ENCODE measurements at regions not wholly inside any gene's neighbourhood (a gene's known extent, or its start where the extent isn't known, plus 50 kb on each side); places are given as distances from the start of the nearest gene placed in this dataset.

DNA sequence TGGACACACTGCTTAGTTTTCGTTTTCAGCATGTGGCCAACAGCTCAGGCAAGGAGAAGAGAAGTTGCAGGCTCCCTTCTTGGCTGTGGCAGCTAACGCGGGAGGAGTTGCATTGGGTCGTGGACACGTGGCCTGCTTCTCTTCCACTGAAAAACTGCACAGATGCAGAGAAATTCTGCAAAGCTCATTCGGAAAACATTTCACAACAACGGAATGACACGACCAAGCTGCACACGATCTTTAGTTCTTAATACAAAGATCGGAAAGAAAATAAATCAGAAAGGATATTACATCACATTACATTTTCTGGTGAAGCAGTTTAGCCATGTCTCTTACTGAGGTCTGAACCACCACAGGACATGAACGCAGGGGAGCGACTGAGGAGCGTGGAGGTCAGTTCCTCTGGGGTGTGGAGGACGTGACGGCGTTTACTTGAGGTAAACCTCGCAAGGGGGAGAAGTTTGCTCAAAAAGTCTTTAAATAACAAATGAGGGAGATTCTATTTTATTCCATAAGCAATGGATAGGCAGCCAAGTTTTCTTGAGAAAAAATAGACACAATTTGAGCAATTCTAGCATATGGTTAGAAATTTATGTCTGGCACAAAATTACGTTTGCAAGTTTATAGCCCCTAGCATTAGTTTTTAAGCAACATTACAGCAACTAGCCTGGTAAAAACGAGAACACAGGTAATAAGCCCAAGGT is 178.3 kb downstream of the THBS2 start:
- TF ChIP-seq YY1 (IDR thresholded peaks at IDR 0.05; ENCODE audit: low read depth): no peak
- TF ChIP-seq TEAD4 (IDR thresholded peaks at IDR 0.05): no peak
- TF ChIP-seq, protein P1, sequence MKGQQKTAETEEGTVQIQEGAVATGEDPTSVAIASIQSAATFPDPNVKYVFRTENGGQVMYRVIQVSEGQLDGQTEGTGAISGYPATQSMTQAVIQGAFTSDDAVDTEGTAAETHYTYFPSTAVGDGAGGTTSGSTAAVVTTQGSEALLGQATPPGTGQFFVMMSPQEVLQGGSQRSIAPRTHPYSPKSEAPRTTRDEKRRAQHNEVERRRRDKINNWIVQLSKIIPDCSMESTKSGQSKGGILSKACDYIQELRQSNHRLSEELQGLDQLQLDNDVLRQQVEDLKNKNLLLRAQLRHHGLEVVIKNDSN (IDR thresholded peaks at IDR 0.05): no peak
- TF ChIP-seq, protein P2, sequence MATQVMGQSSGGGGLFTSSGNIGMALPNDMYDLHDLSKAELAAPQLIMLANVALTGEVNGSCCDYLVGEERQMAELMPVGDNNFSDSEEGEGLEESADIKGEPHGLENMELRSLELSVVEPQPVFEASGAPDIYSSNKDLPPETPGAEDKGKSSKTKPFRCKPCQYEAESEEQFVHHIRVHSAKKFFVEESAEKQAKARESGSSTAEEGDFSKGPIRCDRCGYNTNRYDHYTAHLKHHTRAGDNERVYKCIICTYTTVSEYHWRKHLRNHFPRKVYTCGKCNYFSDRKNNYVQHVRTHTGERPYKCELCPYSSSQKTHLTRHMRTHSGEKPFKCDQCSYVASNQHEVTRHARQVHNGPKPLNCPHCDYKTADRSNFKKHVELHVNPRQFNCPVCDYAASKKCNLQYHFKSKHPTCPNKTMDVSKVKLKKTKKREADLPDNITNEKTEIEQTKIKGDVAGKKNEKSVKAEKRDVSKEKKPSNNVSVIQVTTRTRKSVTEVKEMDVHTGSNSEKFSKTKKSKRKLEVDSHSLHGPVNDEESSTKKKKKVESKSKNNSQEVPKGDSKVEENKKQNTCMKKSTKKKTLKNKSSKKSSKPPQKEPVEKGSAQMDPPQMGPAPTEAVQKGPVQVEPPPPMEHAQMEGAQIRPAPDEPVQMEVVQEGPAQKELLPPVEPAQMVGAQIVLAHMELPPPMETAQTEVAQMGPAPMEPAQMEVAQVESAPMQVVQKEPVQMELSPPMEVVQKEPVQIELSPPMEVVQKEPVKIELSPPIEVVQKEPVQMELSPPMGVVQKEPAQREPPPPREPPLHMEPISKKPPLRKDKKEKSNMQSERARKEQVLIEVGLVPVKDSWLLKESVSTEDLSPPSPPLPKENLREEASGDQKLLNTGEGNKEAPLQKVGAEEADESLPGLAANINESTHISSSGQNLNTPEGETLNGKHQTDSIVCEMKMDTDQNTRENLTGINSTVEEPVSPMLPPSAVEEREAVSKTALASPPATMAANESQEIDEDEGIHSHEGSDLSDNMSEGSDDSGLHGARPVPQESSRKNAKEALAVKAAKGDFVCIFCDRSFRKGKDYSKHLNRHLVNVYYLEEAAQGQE (IDR thresholded peaks at IDR 0.05; ENCODE audit: low read depth): no peak
- TF ChIP-seq CREB1 (IDR thresholded peaks at IDR 0.05; ENCODE audit: low read depth): no peak
- TF ChIP-seq FOXM1 (IDR thresholded peaks at IDR 0.05; ENCODE audit: borderline replicate concordance, low read depth): no peak
- no peak for TF ChIP-seq TCF12 (IDR thresholded peaks at IDR 0.05; ENCODE audit: low read depth)
- no peak for TF ChIP-seq NFIC (IDR thresholded peaks at IDR 0.05)
- TF ChIP-seq EGR1 (IDR thresholded peaks at IDR 0.05): no peak
- TF ChIP-seq EP300 (IDR thresholded peaks at IDR 0.05; ENCODE audit: borderline replicate concordance): no peak
- TF ChIP-seq RAD21 (IDR thresholded peaks at IDR 0.05; ENCODE audit: low read depth): no peak
- TF ChIP-seq TAF1 (IDR thresholded peaks at IDR 0.05; ENCODE audit: low read depth): no peak
- TF ChIP-seq, protein P3, sequence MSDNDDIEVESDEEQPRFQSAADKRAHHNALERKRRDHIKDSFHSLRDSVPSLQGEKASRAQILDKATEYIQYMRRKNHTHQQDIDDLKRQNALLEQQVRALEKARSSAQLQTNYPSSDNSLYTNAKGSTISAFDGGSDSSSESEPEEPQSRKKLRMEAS (IDR thresholded peaks at IDR 0.05): no peak

DNA sequence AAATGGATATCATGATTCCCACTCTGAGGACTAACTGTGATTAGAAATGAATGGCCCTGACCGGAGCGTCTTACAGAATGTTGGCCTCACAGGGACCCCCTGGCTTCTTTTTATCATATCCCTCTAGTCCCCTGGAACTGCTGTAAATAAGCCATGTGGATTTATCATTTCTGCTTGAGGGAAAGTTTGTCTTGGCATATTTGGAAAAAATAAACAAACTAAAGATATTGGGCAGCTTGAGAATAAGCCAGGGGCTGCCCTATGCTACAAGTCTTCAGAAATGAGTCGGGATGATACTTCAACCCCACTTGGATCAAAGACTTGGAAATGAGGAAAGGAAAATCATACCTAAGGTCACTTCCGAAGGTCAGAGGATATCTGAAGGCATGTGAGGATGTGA is 179.1 kb downstream of the THBS2 start:
- TF ChIP-seq YY1 (IDR thresholded peaks at IDR 0.05; ENCODE audit: low read depth): no peak
- TF ChIP-seq RAD21 (IDR thresholded peaks at IDR 0.05; ENCODE audit: low read depth): no peak
- TF ChIP-seq TEAD4 (IDR thresholded peaks at IDR 0.05): no peak
- no peak for TF ChIP-seq TCF12 (IDR thresholded peaks at IDR 0.05; ENCODE audit: low read depth)
- TF ChIP-seq, protein P3 (IDR thresholded peaks at IDR 0.05): no peak
- no peak for TF ChIP-seq TAF1 (IDR thresholded peaks at IDR 0.05; ENCODE audit: low read depth)

DNA sequence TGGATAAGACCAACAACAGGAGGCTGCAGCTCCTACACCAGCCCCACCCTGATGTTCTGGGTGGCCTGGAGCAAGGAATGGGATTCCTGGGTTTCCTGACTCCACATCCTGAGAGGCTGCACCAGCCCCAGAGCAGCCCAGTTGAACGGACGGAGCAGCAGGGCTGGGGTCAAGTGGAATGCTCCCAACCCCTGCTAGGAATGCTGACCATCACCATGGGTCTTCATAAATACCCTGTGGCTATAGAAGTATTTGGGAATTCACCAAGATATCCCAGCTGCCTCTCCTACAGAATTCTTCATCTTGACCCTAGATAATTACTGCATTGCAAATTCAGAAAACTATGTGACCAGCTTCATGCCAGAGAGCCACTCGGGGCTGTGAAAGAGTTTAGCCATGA is 180.3 kb downstream of the THBS2 start:
- TF ChIP-seq YY1 (IDR thresholded peaks at IDR 0.05; ENCODE audit: low read depth): no peak
- no peak for TF ChIP-seq FOXM1 (IDR thresholded peaks at IDR 0.05; ENCODE audit: borderline replicate concordance, low read depth)
- TF ChIP-seq, protein P1 (IDR thresholded peaks at IDR 0.05): no peak
- TF ChIP-seq, protein P3 (IDR thresholded peaks at IDR 0.05): no peak
- TF ChIP-seq EGR1 (IDR thresholded peaks at IDR 0.05): no peak
- no peak for TF ChIP-seq NFIC (IDR thresholded peaks at IDR 0.05)
- no peak for TF ChIP-seq TAF1 (IDR thresholded peaks at IDR 0.05; ENCODE audit: low read depth)
- TF ChIP-seq TEAD4 (IDR thresholded peaks at IDR 0.05): no peak
- no peak for TF ChIP-seq CEBPB (IDR thresholded peaks at IDR 0.05)
- TF ChIP-seq CREB1 (IDR thresholded peaks at IDR 0.05; ENCODE audit: low read depth): no peak

DNA sequence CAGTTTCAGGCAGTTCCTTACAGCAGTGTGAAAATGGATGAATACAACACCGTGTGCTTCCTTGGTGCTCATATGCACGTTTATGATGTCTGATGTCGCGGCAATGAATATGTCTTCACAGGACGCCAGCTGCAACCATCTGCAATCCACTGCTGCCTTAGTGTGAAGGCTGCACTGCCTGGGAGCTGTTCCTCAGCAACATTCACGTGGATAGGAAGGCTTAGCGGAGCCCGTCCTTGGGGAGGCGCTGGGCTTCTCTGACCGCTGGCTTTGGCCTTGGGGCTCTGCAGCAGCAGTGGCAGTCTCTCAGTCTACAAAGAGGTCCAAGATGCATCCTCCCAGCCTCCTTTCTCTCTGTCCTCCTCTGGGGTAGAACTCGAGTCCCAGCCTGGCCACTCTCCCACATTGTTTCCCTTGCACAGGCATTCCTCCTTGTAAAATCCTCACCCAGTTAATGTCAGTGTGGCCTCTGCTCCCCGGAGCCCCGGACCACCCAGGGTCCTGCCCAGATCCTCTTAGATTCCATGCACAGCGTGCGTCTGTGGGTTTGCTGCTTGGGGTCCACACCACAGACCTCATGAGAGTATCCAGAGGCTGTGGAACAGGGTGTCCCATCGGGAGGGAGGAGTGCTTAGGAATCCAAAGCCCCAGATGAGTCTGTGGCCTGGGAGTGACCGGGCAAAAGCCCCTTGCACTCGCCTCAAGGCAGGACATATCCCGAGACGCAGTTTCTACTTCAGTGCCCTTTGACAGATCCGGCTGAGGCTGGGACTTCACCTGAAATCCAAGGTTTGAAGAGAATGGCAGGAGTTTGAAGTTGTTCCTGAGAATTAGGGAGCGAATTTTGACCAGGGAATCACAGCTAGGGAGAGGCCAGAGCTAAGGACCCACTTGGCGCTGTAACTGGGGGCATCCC is 181.3 kb downstream of the THBS2 start:
- TF ChIP-seq CREB1 (IDR thresholded peaks at IDR 0.05; ENCODE audit: low read depth): no peak
- TF ChIP-seq, protein P2 (IDR thresholded peaks at IDR 0.05; ENCODE audit: low read depth): no peak
- TF ChIP-seq EGR1 (IDR thresholded peaks at IDR 0.05): no peak

DNA sequence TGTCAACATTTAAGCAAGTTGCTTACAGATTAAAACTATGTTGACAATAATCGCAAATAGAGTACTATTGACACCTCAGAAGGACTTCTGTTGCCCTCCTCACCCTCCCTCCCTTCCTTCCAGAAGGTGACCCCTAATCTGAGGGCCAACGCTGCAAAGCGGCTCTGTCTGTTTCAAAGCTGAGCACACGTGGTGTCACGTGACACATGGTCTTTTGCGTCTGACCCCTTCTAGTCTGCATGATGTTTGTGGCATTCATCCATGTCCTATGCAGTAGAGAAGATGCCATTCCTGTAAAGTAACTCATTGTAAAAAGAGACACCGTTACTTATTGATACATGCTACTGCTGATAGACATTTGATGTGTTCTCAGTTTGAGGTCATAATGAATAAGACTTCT is 182.3 kb downstream of the THBS2 start:
- TF ChIP-seq CREB1 (IDR thresholded peaks at IDR 0.05; ENCODE audit: low read depth): no peak
